ENCODE measurements at regions not wholly inside any gene's neighbourhood (a gene's known extent, or its start where the extent isn't known, plus 50 kb on each side); places are given as distances from the start of the nearest gene placed in this dataset.

- no peak overlapping the region for H3K27ac Mint-ChIP-seq
- H3K9me3 Mint-ChIP-seq: peaks cover 18% of the 10 kb centered on the region
- H3K4me1 Mint-ChIP-seq (ENCODE audit: low read depth): no peaks in the 10 kb centered on the region
- no peak for TF ChIP-seq CTCF (IDR thresholded peaks at IDR 0.05)
- H3K4me3 Mint-ChIP-seq: no peak overlapping the region
- DNase-seq (no peak), ATAC-seq (no peak)
- intact Hi-C loops (cut with micrococcal nuclease): no loop called here
- no peaks in the 10 kb centered on the region for H3K36me3 Mint-ChIP-seq (ENCODE audit: low read depth)
- ChIA-PET POLR2A (no interaction called here), CTCF (no interaction called here)
- H3K27me3 Mint-ChIP-seq: peaks cover 5% of the 10 kb centered on the region
These were observed 177.5 kb upstream of the DIO3 start for GRCh38 chr14:101383737-101384338.

GRCh38 chr14:101394374-101394773, 166.9 kb upstream of the DIO3 start:
- CTCF ChIA-PET: interaction anchor here (1.6 kb wide), 1 partner anchor 43 kb away, joined by 4 read pairs; no protein-coding TSS in a partner anchor
- ATAC-seq (no peak), DNase-seq (no peak)
- Mint-ChIP-seq H3K27ac (no peak overlapping the region), H3K36me3 (ENCODE audit: low read depth) (no peaks in the 10 kb centered on the region), H3K4me1 (ENCODE audit: low read depth) (no peaks in the 10 kb centered on the region), H3K9me3 (peaks cover 4% of the 10 kb centered on the region), H3K4me3 (no peak overlapping the region), H3K27me3 (peaks cover 44% of the 10 kb centered on the region)
- POLR2A ChIA-PET: no interaction called here
- intact Hi-C loops (cut with micrococcal nuclease): no loop called here
- TF ChIP-seq CTCF (IDR thresholded peaks at IDR 0.05): no peak

- intact Hi-C loops (cut with micrococcal nuclease): no loop called here
- Mint-ChIP-seq H3K4me1 (ENCODE audit: low read depth) (peaks cover 3% of the 10 kb centered on the region), H3K9me3 (peaks cover 4% of the 10 kb centered on the region), H3K4me3 (no peak overlapping the region), H3K27me3 (peaks cover 52% of the 10 kb centered on the region), H3K36me3 (ENCODE audit: low read depth) (no peaks in the 10 kb centered on the region), H3K27ac (no peak overlapping the region)
- DNase-seq: no peak
- POLR2A ChIA-PET: no interaction called here
- TF ChIP-seq CTCF (IDR thresholded peaks at IDR 0.05): no peak
- CTCF ChIA-PET: no interaction called here
- no peak for ATAC-seq
These were observed 165.5 kb upstream of the DIO3 start for GRCh38 chr14:101395779-101396178.

DNA sequence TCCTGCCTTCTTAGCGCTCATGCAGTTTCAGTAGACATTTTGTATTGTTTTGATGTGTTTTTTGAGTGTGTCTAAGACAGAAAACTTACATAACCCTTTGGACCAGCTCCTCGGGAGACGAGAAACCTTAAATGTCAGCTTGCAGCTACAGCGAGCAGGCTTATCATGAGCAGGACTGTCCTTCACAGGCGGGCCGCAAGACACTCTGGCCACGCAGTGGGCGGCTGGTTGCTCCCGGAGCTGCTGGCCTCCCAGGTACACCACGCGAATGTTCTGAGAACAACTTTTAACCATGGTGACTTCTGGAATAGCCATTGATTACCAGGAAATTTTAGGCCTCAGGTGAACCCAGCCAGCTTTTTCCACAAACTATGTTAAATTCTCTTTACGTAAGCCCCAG, 164.1 kb upstream of the DIO3 start:
- Mint-ChIP-seq H3K27ac (no peak overlapping the region), H3K36me3 (ENCODE audit: low read depth) (no peaks in the 10 kb centered on the region), H3K27me3 (peaks cover 52% of the 10 kb centered on the region), H3K4me3 (no peak overlapping the region), H3K9me3 (peaks cover 1% of the 10 kb centered on the region), H3K4me1 (ENCODE audit: low read depth) (peaks cover 8% of the 10 kb centered on the region)
- TF ChIP-seq CTCF (IDR thresholded peaks at IDR 0.05): no peak
- ChIA-PET CTCF (no interaction called here), POLR2A (no interaction called here)
- no peak for DNase-seq
- no peak for ATAC-seq
- intact Hi-C loops (cut with micrococcal nuclease): no loop called here

GRCh38 chr14:101398011-101398410, 163.3 kb upstream of the DIO3 start:
- H3K36me3 Mint-ChIP-seq (ENCODE audit: low read depth): no peaks in the 10 kb centered on the region
- H3K27me3 Mint-ChIP-seq: peaks cover 54% of the 10 kb centered on the region
- no peak for DNase-seq
- H3K27ac Mint-ChIP-seq: no peak overlapping the region
- ATAC-seq: no peak
- peaks cover 8% of the 10 kb centered on the region for H3K4me1 Mint-ChIP-seq (ENCODE audit: low read depth)
- POLR2A ChIA-PET: no interaction called here
- intact Hi-C loops (cut with micrococcal nuclease): no loop called here
- no peak overlapping the region for H3K4me3 Mint-ChIP-seq
- CTCF ChIA-PET: no interaction called here
- no peak for TF ChIP-seq CTCF (IDR thresholded peaks at IDR 0.05)
- peaks cover 1% of the 10 kb centered on the region for H3K9me3 Mint-ChIP-seq
